ENCODE measurements at regions not wholly inside any gene's neighbourhood (a gene's known extent, or its start where the extent isn't known, plus 50 kb on each side); places are given as distances from the start of the nearest gene placed in this dataset.

- Histone ChIP-seq H3K9me3 (no peaks in the 10 kb centered on the region), H3K4me3 (no peak overlapping the region), H3K27ac (no peak overlapping the region), H3K36me3 (replicated peaks in 1 of 2; ENCODE audit: insufficient read depth in 1 of 2, low read depth in 2 of 2) (no peaks in the 10 kb centered on the region), H3K27me3 (no peaks in the 10 kb centered on the region), H3K4me1 (no peaks in the 10 kb centered on the region)
- WGBS, 2 donors, result 81 to 94% methylated on average over 5 of the region's 5 CpGs
- intact Hi-C loops (cut with DNase I), result loop anchor here (5.0 kb wide), 1 partner anchor 749 kb away; no protein-coding TSS in a partner anchor
- DNase-seq (no peak), ATAC-seq (no peak)
- TF ChIP-seq, protein P1, sequence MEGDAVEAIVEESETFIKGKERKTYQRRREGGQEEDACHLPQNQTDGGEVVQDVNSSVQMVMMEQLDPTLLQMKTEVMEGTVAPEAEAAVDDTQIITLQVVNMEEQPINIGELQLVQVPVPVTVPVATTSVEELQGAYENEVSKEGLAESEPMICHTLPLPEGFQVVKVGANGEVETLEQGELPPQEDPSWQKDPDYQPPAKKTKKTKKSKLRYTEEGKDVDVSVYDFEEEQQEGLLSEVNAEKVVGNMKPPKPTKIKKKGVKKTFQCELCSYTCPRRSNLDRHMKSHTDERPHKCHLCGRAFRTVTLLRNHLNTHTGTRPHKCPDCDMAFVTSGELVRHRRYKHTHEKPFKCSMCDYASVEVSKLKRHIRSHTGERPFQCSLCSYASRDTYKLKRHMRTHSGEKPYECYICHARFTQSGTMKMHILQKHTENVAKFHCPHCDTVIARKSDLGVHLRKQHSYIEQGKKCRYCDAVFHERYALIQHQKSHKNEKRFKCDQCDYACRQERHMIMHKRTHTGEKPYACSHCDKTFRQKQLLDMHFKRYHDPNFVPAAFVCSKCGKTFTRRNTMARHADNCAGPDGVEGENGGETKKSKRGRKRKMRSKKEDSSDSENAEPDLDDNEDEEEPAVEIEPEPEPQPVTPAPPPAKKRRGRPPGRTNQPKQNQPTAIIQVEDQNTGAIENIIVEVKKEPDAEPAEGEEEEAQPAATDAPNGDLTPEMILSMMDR (IDR thresholded peaks at IDR 0.05), result no peak
- no peak for TF ChIP-seq POLR2A (IDR thresholded peaks at IDR 0.05)
Measured at GRCh38 chr11:11786234-11786633, 55.5 kb upstream of the USP47 start.

DNA sequence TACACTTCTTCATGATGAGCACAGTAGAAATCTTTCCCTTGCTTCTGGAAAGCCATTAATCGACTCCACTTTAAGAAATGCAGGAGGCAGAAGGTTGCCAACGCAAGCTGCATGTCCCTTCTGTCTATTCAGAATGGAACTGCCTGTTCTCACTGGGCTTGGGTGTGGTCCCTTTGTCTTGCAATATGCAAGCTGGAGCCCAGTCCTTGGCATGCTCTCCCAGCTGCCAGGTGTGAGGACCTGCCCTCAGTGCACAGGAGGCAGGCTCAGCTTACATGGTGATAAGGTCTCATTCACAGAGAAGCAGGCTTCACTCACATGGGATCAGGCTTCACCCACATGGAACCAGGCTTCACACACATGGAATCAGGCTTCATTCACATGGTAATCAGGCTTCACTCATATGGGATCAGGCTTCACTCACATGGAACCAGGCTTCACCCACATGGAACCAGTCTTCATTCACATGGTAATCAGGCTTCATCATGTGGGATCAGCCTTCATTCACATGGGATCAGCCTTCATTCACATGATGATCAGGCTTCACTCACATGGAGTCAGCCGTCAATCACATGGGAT, 59.2 kb upstream of the USP47 start:
- no peak overlapping the region for H3K27ac ChIP-seq
- no peaks in the 10 kb centered on the region for H3K36me3 ChIP-seq (replicated peaks in 1 of 2; ENCODE audit: insufficient read depth in 1 of 2, low read depth in 2 of 2)
- TF ChIP-seq POLR2A (IDR thresholded peaks at IDR 0.05), result no peak
- TF ChIP-seq, protein P1 (IDR thresholded peaks at IDR 0.05), result no peak
- H3K4me3 ChIP-seq, result no peak overlapping the region
- intact Hi-C loops (cut with DNase I), result no loop called here
- no peaks in the 10 kb centered on the region for H3K9me3 ChIP-seq
- H3K4me1 ChIP-seq, result no peaks in the 10 kb centered on the region
- 43 to 77% methylated on average over 2 to 3 of the region's 3 CpGs for WGBS, 2 donors
- no peaks in the 10 kb centered on the region for H3K27me3 ChIP-seq
- ATAC-seq (no peak), DNase-seq (peak in 3 of 4 donors; percentile 6 to 45 (median 43))

DNA sequence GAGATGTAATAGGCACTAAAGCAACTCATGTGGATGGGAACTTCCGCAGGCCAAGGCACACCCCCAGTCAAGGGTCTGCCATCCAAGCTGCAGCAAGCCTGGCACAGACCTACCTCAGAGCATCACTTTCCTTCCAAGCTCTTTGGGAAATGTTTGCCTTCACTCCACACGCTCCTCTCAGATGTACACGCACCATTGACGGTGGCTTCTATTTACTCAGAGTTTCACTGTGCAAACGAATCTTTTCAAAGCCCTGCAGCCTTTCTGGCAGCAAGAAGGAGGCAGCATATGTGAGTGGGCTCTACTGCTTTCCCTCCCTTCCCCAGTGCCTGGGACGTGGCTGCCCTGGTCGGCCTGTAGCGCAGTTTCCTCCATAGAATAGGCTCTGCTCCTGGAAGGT, 60.9 kb upstream of the USP47 start:
- no peaks in the 10 kb centered on the region for H3K36me3 ChIP-seq (replicated peaks in 1 of 2; ENCODE audit: insufficient read depth in 1 of 2, low read depth in 2 of 2)
- H3K4me1 ChIP-seq, result no peaks in the 10 kb centered on the region
- DNase-seq (no peak), ATAC-seq (no peak)
- no peak overlapping the region for H3K27ac ChIP-seq
- no peak for TF ChIP-seq POLR2A (IDR thresholded peaks at IDR 0.05)
- TF ChIP-seq, protein P1 (IDR thresholded peaks at IDR 0.05), result no peak
- H3K9me3 ChIP-seq, result no peaks in the 10 kb centered on the region
- H3K27me3 ChIP-seq, result no peaks in the 10 kb centered on the region
- WGBS, 2 donors, result 40 to 48% methylated on average over 8 of the region's 8 CpGs
- intact Hi-C loops (cut with DNase I), result no loop called here
- no peak overlapping the region for H3K4me3 ChIP-seq

- intact Hi-C loops (cut with DNase I), result no loop called here
- 56% methylated on average over 2 of the region's 2 CpGs for WGBS, 2 donors
- H3K36me3 ChIP-seq (replicated peaks in 1 of 2; ENCODE audit: insufficient read depth in 1 of 2, low read depth in 2 of 2), result no peaks in the 10 kb centered on the region
- H3K4me1 ChIP-seq, result no peaks in the 10 kb centered on the region
- H3K27me3 ChIP-seq, result no peaks in the 10 kb centered on the region
- H3K9me3 ChIP-seq, result no peaks in the 10 kb centered on the region
- DNase-seq (no peak), ATAC-seq (no peak)
- no peak overlapping the region for H3K27ac ChIP-seq
- H3K4me3 ChIP-seq, result no peak overlapping the region
- TF ChIP-seq, protein P1 (IDR thresholded peaks at IDR 0.05), result no peak
- no peak for TF ChIP-seq POLR2A (IDR thresholded peaks at IDR 0.05)
Measured at GRCh38 chr11:11779975-11780374, 61.8 kb upstream of the USP47 start.

DNA sequence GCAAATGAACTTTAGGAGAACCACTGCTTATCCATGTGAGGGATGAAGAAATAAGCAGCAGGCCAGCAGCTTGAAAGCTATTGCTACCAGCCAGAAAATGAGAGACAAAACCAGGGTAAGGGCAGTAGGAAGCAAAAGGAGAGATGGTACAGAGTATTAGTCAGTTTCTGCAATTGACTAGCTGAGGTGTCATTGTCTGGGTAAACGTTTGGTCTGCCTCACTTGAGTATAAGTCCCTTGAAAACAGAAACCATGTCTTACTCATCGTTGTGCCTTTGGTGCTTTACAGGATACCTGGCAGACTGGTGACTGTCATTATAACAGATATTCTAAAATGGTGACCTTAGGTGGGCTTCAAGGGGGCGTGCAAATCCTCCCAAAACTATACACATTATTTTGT, 63.9 kb upstream of the USP47 start:
- H3K27ac ChIP-seq, result no peak overlapping the region
- WGBS, 2 donors, result 43 to 49% methylated on average over 3 of the region's 3 CpGs
- TF ChIP-seq, protein P1 (IDR thresholded peaks at IDR 0.05), result no peak
- TF ChIP-seq POLR2A (IDR thresholded peaks at IDR 0.05), result no peak

More for the DNA sequence above, 63.9 kb upstream of the USP47 start:
- Histone ChIP-seq H3K4me3 (no peak overlapping the region), H3K27me3 (no peaks in the 10 kb centered on the region), H3K4me1 (no peaks in the 10 kb centered on the region), H3K36me3 (replicated peaks in 1 of 2; ENCODE audit: insufficient read depth in 1 of 2, low read depth in 2 of 2) (no peaks in the 10 kb centered on the region), H3K9me3 (no peaks in the 10 kb centered on the region)
- ATAC-seq, result no peak
- intact Hi-C loops (cut with DNase I), result no loop called here
- DNase-seq, result no peak
